ENCODE measurements at regions not wholly inside any gene's neighbourhood (a gene's known extent, or its start where the extent isn't known, plus 50 kb on each side); places are given as distances from the start of the nearest gene placed in this dataset.

DNA sequence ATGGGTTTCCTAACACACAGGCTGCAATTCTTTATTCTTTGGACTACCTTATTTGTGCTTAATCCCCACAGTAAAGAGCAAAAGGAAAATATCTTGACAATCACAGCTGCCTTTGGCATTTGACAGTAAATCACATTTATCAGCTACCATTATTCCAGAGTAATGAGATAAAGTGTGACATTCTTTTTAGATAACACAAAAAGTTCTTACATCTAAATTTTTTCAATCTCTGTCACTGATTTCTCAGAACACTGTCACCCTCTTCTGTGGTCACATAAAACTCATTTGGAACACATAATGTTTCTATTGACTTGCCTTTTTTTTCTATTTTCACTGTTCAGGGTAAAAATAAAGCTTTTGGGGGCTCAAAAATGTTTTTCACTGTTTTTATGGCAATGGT lies 484.6 kb downstream of the LTN1 start:
- H3K4me2 ChIP-seq (ENCODE audit: insufficient read depth, low read length) = no peak overlapping the region
- CTCF ChIA-PET (ENCODE audit: low intra/inter-chr PET ratio) = no interaction called here
- in situ Hi-C loops (cut with MboI) (no loop called here), intact Hi-C loops (cut with micrococcal nuclease) (no loop called here)
- BruUV-seq (replicated peaks) = no TSS peak
- no peaks in the 10 kb centered on the region; the same call in 1 of the 2 replicates for H3K9me3 ChIP-seq (replicated peaks; ENCODE audit: control insufficient read depth, insufficient read depth, low read depth, low read length)
- no peaks in the 10 kb centered on the region for H4K20me1 ChIP-seq (replicated peaks; ENCODE audit: control insufficient read depth, insufficient read depth, low read length)
- H3K27ac ChIP-seq (ENCODE audit: extremely low read depth, low read depth, low read length) = no peak overlapping the region
- DNase-seq (ENCODE audit: extremely low read depth in 1 of 4, low spot score in 3 of 4) (no peak), ATAC-seq (no peak), FAIRE-seq (no peak)
- H3K79me2 ChIP-seq (ENCODE audit: control insufficient read depth, insufficient read depth, low read length) = no peaks in the 10 kb centered on the region
- H3K4me1 ChIP-seq (replicated peaks in 1 of 2; ENCODE audit: control insufficient read depth in 2 of 2, insufficient read depth in 2 of 2, low read length in 2 of 2) = no peaks in the 10 kb centered on the region
- no peaks in the 10 kb centered on the region for H3K36me3 ChIP-seq (ENCODE audit: control insufficient read depth, insufficient read depth, low read length)
- no peak overlapping the region for H2AFZ ChIP-seq (ENCODE audit: low read depth, low read length)
- no peak overlapping the region for H3K9ac ChIP-seq (ENCODE audit: insufficient read depth in 1 of 2, low read depth in 2 of 2, low read length in 2 of 2)
- H3K4me3 ChIP-seq = no peak overlapping the region
- H3K9me1 ChIP-seq (ENCODE audit: control insufficient read depth, insufficient read depth, low read length) = no peaks in the 10 kb centered on the region
- no peaks in the 10 kb centered on the region for H3K27me3 ChIP-seq (ENCODE audit: control insufficient read depth in 2 of 2, insufficient read depth in 2 of 2, low read length in 2 of 2)
- POLR2A ChIA-PET = no interaction called here
- no peak for TF ChIP-seq ZKSCAN1 (IDR thresholded peaks at IDR 0.05; ENCODE audit: low read depth, low read length)
- TF ChIP-seq DMBX1 (CRISPR knock-in tag; IDR thresholded peaks at IDR 0.05; ENCODE audit: borderline replicate concordance) = no peak
- no peak for TF ChIP-seq TCFL5 (CRISPR knock-in tag; conservative IDR thresholded peaks at IDR 0.05)
- TF ChIP-seq ZNF134 (CRISPR knock-in tag; conservative IDR thresholded peaks at IDR 0.05) = no peak
- no peak for TF ChIP-seq MED1 (CRISPR knock-in tag; IDR thresholded peaks at IDR 0.05; ENCODE audit: borderline replicate concordance)
- TF ChIP-seq, protein P1, sequence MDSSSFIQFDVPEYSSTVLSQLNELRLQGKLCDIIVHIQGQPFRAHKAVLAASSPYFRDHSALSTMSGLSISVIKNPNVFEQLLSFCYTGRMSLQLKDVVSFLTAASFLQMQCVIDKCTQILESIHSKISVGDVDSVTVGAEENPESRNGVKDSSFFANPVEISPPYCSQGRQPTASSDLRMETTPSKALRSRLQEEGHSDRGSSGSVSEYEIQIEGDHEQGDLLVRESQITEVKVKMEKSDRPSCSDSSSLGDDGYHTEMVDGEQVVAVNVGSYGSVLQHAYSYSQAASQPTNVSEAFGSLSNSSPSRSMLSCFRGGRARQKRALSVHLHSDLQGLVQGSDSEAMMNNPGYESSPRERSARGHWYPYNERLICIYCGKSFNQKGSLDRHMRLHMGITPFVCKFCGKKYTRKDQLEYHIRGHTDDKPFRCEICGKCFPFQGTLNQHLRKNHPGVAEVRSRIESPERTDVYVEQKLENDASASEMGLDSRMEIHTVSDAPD (CRISPR knock-in tag; IDR thresholded peaks at IDR 0.05) = no peak
- no peak for TF ChIP-seq SP2 (IDR thresholded peaks at IDR 0.05; ENCODE audit: extremely low read depth, low read depth, low read length, poor library complexity, severe bottlenecking)
- no peak for TF ChIP-seq ZNF408 (CRISPR knock-in tag; IDR thresholded peaks at IDR 0.05; ENCODE audit: low read depth)
- TF ChIP-seq SUPT5H (IDR thresholded peaks at IDR 0.05) = no peak
- no peak for TF ChIP-seq RUNX1 (IDR thresholded peaks at IDR 0.05; ENCODE audit: low read depth)
- TF ChIP-seq MAFG (tag; conservative IDR thresholded peaks at IDR 0.05) = no peak
- TF ChIP-seq MGA (IDR thresholded peaks at IDR 0.05) = no peak
- no peak for TF ChIP-seq SIN3B (IDR thresholded peaks at IDR 0.05; ENCODE audit: low read depth)
